Fibroblast of mammary gland (primary cell): ENCODE measurements at regions not wholly inside any gene's neighbourhood (a gene's known extent, or its start where the extent isn't known, plus 50 kb on each side); places are given as distances from the start of the nearest gene placed in this dataset.
"Not testable (repeated sequence)": the region's sequence is repeated elsewhere in the genome, so short reads cannot be mapped to it uniquely, and the experiment has no call there.

Experiments used
- DNase-seq: peaks from one replicate; pipeline ENCODE4 v3.0.0-alpha.2; 2010; ENCODE audit warnings: low read depth
- H3K4me3 ChIP-seq: 2 replicates; pipeline ENCODE4 v1.5.1; 2011; ENCODE audit warnings: low read depth, mild to moderate bottlenecking, low read length, moderate library complexity; ENCODE audit not compliant: control insufficient read depth
- TF ChIP-seq, protein P1 (sequence below): conservative IDR thresholded peaks from 2 replicates; pipeline ENCODE4 v1.5.1; 2011; ENCODE audit warnings: low read depth, low read length, inconsistent platforms; ENCODE audit not compliant: control insufficient read depth, insufficient read depth

DNA sequence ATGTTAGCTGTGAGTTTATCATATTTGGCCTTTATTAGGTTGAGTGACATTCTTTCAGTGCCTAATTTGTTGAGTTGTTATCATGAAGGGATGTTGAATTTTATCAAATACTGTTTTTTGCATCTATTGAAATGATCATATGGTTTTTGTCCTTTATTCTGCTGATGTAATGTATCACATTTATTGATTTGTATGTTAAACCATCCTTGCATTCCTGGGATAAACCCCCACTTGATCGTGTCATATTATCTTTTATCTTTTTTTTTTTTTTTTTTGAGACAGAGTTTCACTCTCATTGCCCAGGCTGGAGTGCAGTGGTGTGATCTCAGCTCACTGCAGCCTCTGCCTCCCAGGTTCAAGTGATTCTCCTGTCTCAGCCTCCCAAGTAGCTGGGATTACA lies 51.9 kb upstream of the MFGE8 start:
- not testable (repeated sequence) for H3K4me3 ChIP-seq

DNA sequence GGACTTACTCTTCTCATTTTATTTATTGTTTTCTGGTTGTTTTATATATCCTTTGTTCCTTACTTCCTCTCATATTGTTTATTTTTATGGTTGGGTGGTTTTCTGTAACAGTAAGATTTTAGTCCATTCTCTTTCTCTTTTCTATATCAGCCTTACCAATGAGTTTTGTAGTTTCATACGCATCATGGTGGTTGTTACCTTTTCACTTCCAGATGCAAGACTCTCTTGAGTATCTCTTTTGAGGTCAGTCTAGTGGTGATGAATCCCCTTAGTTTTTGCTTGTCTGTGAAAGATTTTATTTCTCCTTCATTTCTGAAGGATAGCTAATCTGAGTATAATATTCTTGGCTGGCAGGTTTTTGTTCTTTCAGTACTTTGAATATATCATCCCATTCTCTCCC lies 57.1 kb upstream of the MFGE8 start:
- TF ChIP-seq, protein P1, sequence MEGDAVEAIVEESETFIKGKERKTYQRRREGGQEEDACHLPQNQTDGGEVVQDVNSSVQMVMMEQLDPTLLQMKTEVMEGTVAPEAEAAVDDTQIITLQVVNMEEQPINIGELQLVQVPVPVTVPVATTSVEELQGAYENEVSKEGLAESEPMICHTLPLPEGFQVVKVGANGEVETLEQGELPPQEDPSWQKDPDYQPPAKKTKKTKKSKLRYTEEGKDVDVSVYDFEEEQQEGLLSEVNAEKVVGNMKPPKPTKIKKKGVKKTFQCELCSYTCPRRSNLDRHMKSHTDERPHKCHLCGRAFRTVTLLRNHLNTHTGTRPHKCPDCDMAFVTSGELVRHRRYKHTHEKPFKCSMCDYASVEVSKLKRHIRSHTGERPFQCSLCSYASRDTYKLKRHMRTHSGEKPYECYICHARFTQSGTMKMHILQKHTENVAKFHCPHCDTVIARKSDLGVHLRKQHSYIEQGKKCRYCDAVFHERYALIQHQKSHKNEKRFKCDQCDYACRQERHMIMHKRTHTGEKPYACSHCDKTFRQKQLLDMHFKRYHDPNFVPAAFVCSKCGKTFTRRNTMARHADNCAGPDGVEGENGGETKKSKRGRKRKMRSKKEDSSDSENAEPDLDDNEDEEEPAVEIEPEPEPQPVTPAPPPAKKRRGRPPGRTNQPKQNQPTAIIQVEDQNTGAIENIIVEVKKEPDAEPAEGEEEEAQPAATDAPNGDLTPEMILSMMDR, result no peak
- no peak for DNase-seq
- H3K4me3 ChIP-seq, result no peak overlapping the region

More for the DNA sequence above, 51.9 kb upstream of the MFGE8 start:
- DNase-seq, result not testable (repeated sequence)

DNA sequence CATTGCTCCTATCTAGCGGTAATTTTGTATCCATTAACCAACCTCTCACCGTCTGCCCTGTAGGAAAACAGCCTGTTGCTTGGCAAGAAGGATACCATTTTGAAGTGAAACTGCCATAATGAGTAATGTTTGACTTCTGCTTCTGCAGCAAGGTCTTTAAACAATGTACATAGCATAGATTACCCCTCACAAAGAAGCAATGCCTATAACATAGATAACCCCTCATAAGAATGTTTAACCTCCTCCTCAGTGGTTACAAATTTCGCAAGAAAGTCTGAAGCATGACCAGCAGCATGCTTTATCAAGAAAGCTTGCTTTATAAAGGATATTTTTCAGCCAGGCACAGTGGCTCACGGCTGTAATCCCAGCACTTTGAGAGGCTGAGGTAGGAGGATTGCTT lies 61.2 kb upstream of the MFGE8 start:
- DNase-seq, result no peak
- TF ChIP-seq, protein P1, result no peak
- no peak overlapping the region for H3K4me3 ChIP-seq

DNA sequence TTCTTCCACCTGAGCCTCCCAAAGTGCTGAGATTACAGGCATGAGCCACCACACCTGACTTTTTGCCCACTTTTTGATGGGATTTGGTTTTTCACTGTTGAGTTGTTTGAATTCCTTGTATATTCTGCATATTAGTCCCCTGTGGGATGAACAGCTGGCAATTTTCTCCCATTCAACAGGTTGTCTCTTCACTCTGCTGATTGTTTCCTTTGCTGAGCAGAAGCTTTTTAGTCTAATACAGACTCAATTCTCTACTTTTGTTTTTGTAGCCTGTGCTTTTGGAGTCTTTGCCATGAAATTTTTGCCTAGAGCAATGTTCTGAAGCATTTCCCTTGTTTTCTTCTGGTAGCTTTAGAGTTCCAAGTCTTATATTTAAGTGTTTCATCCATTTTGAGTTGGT lies 62.7 kb upstream of the MFGE8 start:
- no peak overlapping the region for H3K4me3 ChIP-seq
- TF ChIP-seq, protein P1, result no peak
- DNase-seq, result no peak

DNA sequence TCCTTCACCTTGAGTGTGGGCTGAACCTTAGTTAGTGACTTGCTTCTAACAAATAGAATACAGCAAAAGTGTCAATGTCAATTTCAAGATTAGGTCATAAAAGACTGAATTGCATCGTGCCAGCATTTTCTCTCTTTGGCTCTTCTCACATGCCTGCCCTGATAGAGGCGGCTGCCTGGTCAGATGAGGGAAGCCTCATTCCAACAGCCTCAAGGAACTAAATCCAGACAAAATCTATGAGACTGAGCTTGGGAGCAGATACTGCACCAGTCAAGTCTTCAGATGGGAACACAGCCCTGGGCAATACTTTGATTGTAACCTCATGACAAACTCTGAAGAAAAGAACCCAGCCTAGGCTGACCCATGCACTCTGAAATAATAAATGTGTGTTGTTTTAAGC lies 63.5 kb upstream of the MFGE8 start:
- H3K4me3 ChIP-seq, result no peak overlapping the region
- TF ChIP-seq, protein P1, result no peak
- DNase-seq, result no peak

DNA sequence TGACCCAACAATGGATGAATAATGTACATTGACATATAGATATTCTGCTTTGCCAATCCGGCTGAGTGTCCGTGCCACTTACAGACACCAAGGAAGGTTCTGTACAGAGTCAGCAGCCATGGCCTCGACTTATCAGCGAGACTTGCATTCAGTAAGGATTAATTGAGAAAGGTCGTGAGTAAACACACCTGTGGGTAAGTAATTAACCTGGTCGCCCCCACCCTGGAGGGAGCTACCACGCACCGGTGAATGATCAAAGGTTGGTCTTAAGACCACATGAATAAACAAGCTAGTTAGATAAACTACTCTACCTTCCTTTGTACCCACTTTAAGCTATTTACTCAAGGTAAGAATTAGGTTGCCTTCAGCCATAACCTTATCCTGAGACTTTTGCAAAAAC lies 66.5 kb upstream of the MFGE8 start:
- DNase-seq, result no peak

DNA sequence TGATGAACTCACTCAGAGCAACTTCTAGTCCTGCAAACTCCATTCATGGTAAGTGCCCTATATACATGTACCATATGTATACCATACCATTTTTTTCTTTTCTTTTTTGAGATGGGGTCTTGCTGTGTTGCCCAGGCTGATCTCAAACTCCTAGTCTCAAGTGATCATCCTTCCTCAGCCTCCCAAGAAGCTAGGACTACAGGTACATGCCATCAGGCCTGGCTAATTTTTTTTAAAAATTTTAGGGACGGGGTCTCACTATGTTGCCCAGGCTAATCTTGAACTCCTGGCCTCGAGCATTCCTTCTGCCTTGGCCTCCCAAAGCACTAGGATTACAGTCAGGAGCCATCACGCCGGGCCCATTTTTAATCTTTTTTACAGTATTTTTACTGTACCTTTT lies 67.3 kb upstream of the MFGE8 start:
- no peak for DNase-seq
- no peak overlapping the region for H3K4me3 ChIP-seq
- TF ChIP-seq, protein P1, result no peak

More for the DNA sequence above, 66.5 kb upstream of the MFGE8 start:
- TF ChIP-seq, protein P1, result no peak
- no peak overlapping the region for H3K4me3 ChIP-seq
